BJ (cell line): ENCODE measurements at regions not wholly inside any gene's neighbourhood (a gene's known extent, or its start where the extent isn't known, plus 50 kb on each side); places are given as distances from the start of the nearest gene placed in this dataset.
A peak's percentile ranks its signal among the peaks of the same experiment; 100 is the strongest.

Experiments
- CTCF ChIA-PET: fragments of 350-600 bp; formaldehyde crosslinking; extraction: SDS; loops from one replicate; lab custom pipeline; 2021; ENCODE audit warnings: antibody characterized with exemption, inconsistent platforms; lab: Yijun Ruan, JAX
- POLR2A ChIA-PET: fragments of 300-600 bp; sonication (Branson Sonifier 250); formaldehyde crosslinking; extraction: SDS; loops from one replicate; lab custom pipeline; 2021; ENCODE audit warnings: antibody characterized with exemption; lab: Charles Lee
- DNase-seq: peaks from one replicate; pipeline ENCODE4 v3.0.0-alpha.2; 2011; ENCODE audit warnings: low read depth
- H3K27me3 ChIP-seq: 2 replicates; pipeline ENCODE4 v1.6.0; 2011; ENCODE audit warnings: low read length; ENCODE audit not compliant: control insufficient read depth, insufficient read depth
- H3K36me3 ChIP-seq: 2 replicates; pipeline ENCODE4 v1.5.1; 2011; ENCODE audit warnings: low read length; ENCODE audit not compliant: control insufficient read depth, insufficient read depth
- H3K4me3 ChIP-seq: 2 replicates; pipeline ENCODE4 v1.5.1; 2011; ENCODE audit warnings: low read depth, mild to moderate bottlenecking, control low read depth, low read length
- TF ChIP-seq, protein P1 (sequence below): IDR thresholded peaks from 2 replicates; pipeline ENCODE4 v1.5.1; 2011; ENCODE audit warnings: low read depth, mild to moderate bottlenecking, control low read depth, inconsistent platforms, low read length, moderate library complexity; ENCODE audit not compliant: insufficient read depth

- H3K36me3 ChIP-seq: no peaks in the 10 kb centered on the region
- peak; percentile 47 for DNase-seq
- POLR2A ChIA-PET: no interaction called here
- no peak overlapping the region for H3K4me3 ChIP-seq
- no peaks in the 10 kb centered on the region for H3K27me3 ChIP-seq
- CTCF ChIA-PET: no interaction called here
- TF ChIP-seq, protein P1, sequence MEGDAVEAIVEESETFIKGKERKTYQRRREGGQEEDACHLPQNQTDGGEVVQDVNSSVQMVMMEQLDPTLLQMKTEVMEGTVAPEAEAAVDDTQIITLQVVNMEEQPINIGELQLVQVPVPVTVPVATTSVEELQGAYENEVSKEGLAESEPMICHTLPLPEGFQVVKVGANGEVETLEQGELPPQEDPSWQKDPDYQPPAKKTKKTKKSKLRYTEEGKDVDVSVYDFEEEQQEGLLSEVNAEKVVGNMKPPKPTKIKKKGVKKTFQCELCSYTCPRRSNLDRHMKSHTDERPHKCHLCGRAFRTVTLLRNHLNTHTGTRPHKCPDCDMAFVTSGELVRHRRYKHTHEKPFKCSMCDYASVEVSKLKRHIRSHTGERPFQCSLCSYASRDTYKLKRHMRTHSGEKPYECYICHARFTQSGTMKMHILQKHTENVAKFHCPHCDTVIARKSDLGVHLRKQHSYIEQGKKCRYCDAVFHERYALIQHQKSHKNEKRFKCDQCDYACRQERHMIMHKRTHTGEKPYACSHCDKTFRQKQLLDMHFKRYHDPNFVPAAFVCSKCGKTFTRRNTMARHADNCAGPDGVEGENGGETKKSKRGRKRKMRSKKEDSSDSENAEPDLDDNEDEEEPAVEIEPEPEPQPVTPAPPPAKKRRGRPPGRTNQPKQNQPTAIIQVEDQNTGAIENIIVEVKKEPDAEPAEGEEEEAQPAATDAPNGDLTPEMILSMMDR: no peak
Measured at GRCh38 chr12:98352218-98352811, 163.1 kb upstream of the TMPO start.

DNA sequence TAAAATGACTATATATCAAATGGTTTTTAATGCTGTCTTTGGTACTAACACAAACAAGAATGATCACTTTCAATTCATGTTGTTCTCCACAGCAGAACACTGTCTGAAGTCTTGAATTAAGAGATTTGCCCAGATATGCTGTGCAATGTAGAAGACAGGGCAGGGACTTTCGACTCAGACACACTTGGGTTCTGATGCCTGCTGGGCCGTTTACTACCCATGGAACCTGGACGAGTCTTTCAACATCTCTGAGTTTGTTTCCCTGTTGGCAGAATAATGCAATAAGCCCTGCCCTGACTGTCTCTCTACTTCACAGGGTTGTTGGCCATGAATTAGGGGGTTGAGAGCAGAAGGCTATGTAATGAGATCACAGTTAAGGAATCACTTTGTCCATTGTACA is 162.6 kb upstream of the TMPO start:
- ChIA-PET CTCF (no interaction called here), POLR2A (no interaction called here)
- no peaks in the 10 kb centered on the region for H3K36me3 ChIP-seq
- H3K4me3 ChIP-seq: no peak overlapping the region
- DNase-seq: no peak
- TF ChIP-seq, protein P1: no peak
- no peaks in the 10 kb centered on the region for H3K27me3 ChIP-seq

- TF ChIP-seq, protein P1: no peak
- Histone ChIP-seq H3K36me3 (no peaks in the 10 kb centered on the region), H3K4me3 (no peak overlapping the region), H3K27me3 (no peaks in the 10 kb centered on the region; the same call in 1 of the 2 replicates)
- ChIA-PET CTCF (no interaction called here), POLR2A (no interaction called here)
- no peak for DNase-seq
Measured at GRCh38 chr12:98354520-98355035, 160.8 kb upstream of the TMPO start.

DNA sequence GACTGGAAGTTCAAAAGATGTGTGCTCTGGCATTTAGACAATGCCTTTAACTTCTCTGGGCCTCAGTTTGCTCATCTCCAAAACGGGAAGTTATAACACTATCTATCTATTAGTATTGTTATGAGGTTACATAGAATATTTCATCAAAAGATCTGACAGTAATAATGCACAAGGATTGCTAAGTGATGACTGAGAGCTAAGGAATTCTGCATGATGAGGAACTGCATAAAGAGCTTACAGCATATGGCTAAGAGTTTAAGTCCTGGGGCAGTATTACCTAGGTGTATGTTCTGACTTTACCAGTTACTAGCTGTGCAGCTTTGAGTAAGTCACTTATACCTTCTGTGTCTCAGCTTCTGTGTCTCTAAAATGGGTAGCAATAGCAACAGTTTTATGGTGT is 160.1 kb upstream of the TMPO start:
- no peak overlapping the region for H3K4me3 ChIP-seq
- TF ChIP-seq, protein P1: no peak
- H3K27me3 ChIP-seq: no peaks in the 10 kb centered on the region; the same call in 1 of the 2 replicates
- DNase-seq: no peak
- ChIA-PET POLR2A (no interaction called here), CTCF (no interaction called here)
- no peaks in the 10 kb centered on the region for H3K36me3 ChIP-seq

DNA sequence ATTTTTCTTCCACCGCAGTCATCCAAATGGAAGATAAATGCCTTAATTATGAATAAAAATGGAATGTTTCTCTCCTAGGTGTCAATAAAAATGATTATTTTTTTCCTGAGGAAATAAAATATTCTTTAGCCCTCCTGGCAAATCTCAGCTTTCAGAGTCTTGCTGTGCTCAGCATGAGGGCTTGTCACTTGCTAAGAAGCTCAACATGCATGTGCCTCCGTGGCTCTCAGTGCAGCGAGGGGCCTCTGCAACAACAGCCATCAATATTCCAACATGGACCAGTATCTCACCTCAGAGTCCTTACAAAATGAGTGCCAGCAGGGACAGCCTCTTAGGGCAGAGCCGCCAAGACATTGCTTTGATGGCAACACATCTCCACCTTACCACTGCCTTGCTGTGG is 159.5 kb upstream of the TMPO start:
- Histone ChIP-seq H3K4me3 (no peak overlapping the region), H3K36me3 (no peaks in the 10 kb centered on the region), H3K27me3 (no peaks in the 10 kb centered on the region; the same call in 1 of the 2 replicates)
- TF ChIP-seq, protein P1: no peak
- DNase-seq: no peak
- POLR2A ChIA-PET: no interaction called here
- CTCF ChIA-PET: no interaction called here
